Mucosa of stomach (tissue), 1 donor: ENCODE measurements at regions not wholly inside any gene's neighbourhood (a gene's known extent, or its start where the extent isn't known, plus 50 kb on each side); places are given as distances from the start of the nearest gene placed in this dataset.
"Not testable (repeated sequence)": the region's sequence is repeated elsewhere in the genome, so short reads cannot be mapped to it uniquely, and the experiment has no call there.

Experiments
- H3K27me3 ChIP-seq: one replicate; pipeline ENCODE4 v1.7.0; 2013; ENCODE audit warnings: mild to moderate bottlenecking, low read length; ENCODE audit not compliant: control insufficient read depth, insufficient read depth
- H3K36me3 ChIP-seq: one replicate; pipeline ENCODE4 v1.7.0; 2013; ENCODE audit warnings: low read length; ENCODE audit not compliant: control insufficient read depth, insufficient read depth
- H3K4me1 ChIP-seq: one replicate; pipeline ENCODE4 v1.7.0; 2013; ENCODE audit warnings: mild to moderate bottlenecking, low read length; ENCODE audit not compliant: control insufficient read depth, insufficient read depth
- H3K4me3 ChIP-seq: one replicate; pipeline ENCODE4 v1.7.0; 2013; ENCODE audit warnings: low read length
- H3K9ac ChIP-seq: one replicate; pipeline ENCODE4 v1.7.0; 2013; ENCODE audit warnings: mild to moderate bottlenecking, low read length, moderate library complexity
- H3K9me3 ChIP-seq: one replicate; pipeline ENCODE4 v1.7.0; 2013; ENCODE audit warnings: mild to moderate bottlenecking, low read length, moderate library complexity; ENCODE audit not compliant: control insufficient read depth
- donor health status: Pancreatic carcinoma.

- Histone ChIP-seq H3K9me3 (no peaks in the 10 kb centered on the region), H3K27me3 (no peaks in the 10 kb centered on the region), H3K4me1 (no peaks in the 10 kb centered on the region), H3K36me3 (no peaks in the 10 kb centered on the region), H3K9ac (no peak overlapping the region), H3K4me3 (no peak overlapping the region)
Observed at GRCh38 chr2:37744010-37744409, 72.6 kb upstream of the CDC42EP3 start.

- H3K27me3 ChIP-seq, H3K36me3 ChIP-seq, H3K9me3 ChIP-seq, H3K4me3 ChIP-seq, H3K9ac ChIP-seq, H3K4me1 ChIP-seq: not testable (repeated sequence)
Observed at GRCh38 chr2:37744961-37745360, 73.5 kb upstream of the CDC42EP3 start.

GRCh38 chr2:37746011-37746410 is 74.6 kb upstream of the CDC42EP3 start:
- not testable (repeated sequence) for H3K4me3 ChIP-seq, H3K9me3 ChIP-seq, H3K9ac ChIP-seq, H3K4me1 ChIP-seq, H3K36me3 ChIP-seq, H3K27me3 ChIP-seq

GRCh38 chr2:37746883-37747282 is 75.4 kb upstream of the CDC42EP3 start:
- no peaks in the 10 kb centered on the region for H3K9me3 ChIP-seq
- no peaks in the 10 kb centered on the region for H3K36me3 ChIP-seq
- no peak overlapping the region for H3K4me3 ChIP-seq
- no peak overlapping the region for H3K9ac ChIP-seq
- H3K4me1 ChIP-seq: no peaks in the 10 kb centered on the region
- H3K27me3 ChIP-seq: no peaks in the 10 kb centered on the region

GRCh38 chr2:37748541-37748940 is 77.1 kb upstream of the CDC42EP3 start:
- Histone ChIP-seq H3K27me3 (no peaks in the 10 kb centered on the region), H3K9me3 (no peaks in the 10 kb centered on the region), H3K9ac (no peak overlapping the region), H3K4me3 (no peak overlapping the region), H3K36me3 (no peaks in the 10 kb centered on the region), H3K4me1 (peaks cover under 1% of the 10 kb centered on the region)

- not testable (repeated sequence) for H3K9ac ChIP-seq, H3K9me3 ChIP-seq, H3K4me1 ChIP-seq, H3K27me3 ChIP-seq, H3K4me3 ChIP-seq, H3K36me3 ChIP-seq
Observed at GRCh38 chr2:37750286-37750685, 78.8 kb upstream of the CDC42EP3 start.

- Histone ChIP-seq H3K4me3 (no peak overlapping the region), H3K9ac (no peak overlapping the region), H3K9me3 (no peaks in the 10 kb centered on the region), H3K4me1 (peaks cover 3% of the 10 kb centered on the region), H3K27me3 (no peaks in the 10 kb centered on the region), H3K36me3 (no peaks in the 10 kb centered on the region)
Observed at GRCh38 chr2:37752766-37753165, 81.3 kb upstream of the CDC42EP3 start.

GRCh38 chr2:37753758-37754157 is 82.3 kb upstream of the CDC42EP3 start:
- Histone ChIP-seq H3K36me3 (no peaks in the 10 kb centered on the region), H3K9ac (no peak overlapping the region), H3K9me3 (no peaks in the 10 kb centered on the region), H3K27me3 (no peaks in the 10 kb centered on the region), H3K4me3 (no peak overlapping the region), H3K4me1 (peaks cover 3% of the 10 kb centered on the region)

GRCh38 chr2:37755961-37756559 is 84.6 kb upstream of the CDC42EP3 start:
- not testable (repeated sequence) for H3K4me3 ChIP-seq, H3K27me3 ChIP-seq

GRCh38 chr2:37757456-37757855 is 86.0 kb upstream of the CDC42EP3 start:
- not testable (repeated sequence) for H3K9me3 ChIP-seq, H3K27me3 ChIP-seq, H3K4me1 ChIP-seq, H3K36me3 ChIP-seq, H3K9ac ChIP-seq, H3K4me3 ChIP-seq

More at GRCh38 chr2:37755961-37756559, 84.6 kb upstream of the CDC42EP3 start:
- H3K9me3 ChIP-seq, H3K4me1 ChIP-seq, H3K36me3 ChIP-seq, H3K9ac ChIP-seq: not testable (repeated sequence)

GRCh38 chr2:37758141-37758601 is 86.7 kb upstream of the CDC42EP3 start:
- H3K9ac ChIP-seq, H3K27me3 ChIP-seq, H3K9me3 ChIP-seq, H3K36me3 ChIP-seq, H3K4me3 ChIP-seq, H3K4me1 ChIP-seq: not testable (repeated sequence)

- not testable (repeated sequence) for H3K4me3 ChIP-seq, H3K4me1 ChIP-seq, H3K9ac ChIP-seq, H3K27me3 ChIP-seq, H3K9me3 ChIP-seq, H3K36me3 ChIP-seq
Observed at GRCh38 chr2:37759989-37760388, 88.5 kb upstream of the CDC42EP3 start.

GRCh38 chr2:37760471-37760870 is 89.0 kb upstream of the CDC42EP3 start:
- Histone ChIP-seq H3K9me3 (no peaks in the 10 kb centered on the region), H3K36me3 (no peaks in the 10 kb centered on the region), H3K4me3 (no peak overlapping the region), H3K4me1 (no peaks in the 10 kb centered on the region), H3K9ac (no peak overlapping the region), H3K27me3 (no peaks in the 10 kb centered on the region)
